ENCODE measurements at regions not wholly inside any gene's neighbourhood (a gene's known extent, or its start where the extent isn't known, plus 50 kb on each side); places are given as distances from the start of the nearest gene placed in this dataset.

DNA sequence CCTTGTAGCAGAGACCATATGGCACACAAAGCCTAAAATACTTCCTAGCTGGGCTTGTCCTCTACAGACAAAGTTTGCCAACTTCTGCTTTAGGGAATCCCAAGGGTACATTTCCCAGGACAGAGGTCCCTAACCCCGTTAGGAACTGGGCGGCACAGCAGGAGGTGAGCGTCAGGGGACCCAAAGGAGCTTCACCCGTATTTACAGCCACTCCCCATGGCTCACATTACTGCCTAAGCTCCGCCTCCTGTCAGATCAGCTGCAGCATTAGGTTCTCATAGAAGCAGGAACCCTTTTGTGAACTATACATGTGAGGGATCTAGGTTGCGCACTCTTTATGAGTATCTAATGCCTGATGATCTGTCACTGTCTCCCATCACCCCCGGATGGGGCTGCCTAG is 88.5 kb upstream of the TRPM3 start:
- TF ChIP-seq POLR2AphosphoS5 (IDR thresholded peaks at IDR 0.05) = no peak
- no peak for TF ChIP-seq CTCF (IDR thresholded peaks at IDR 0.05)
- no peak for TF ChIP-seq EP300 (IDR thresholded peaks at IDR 0.05)
- no peak for TF ChIP-seq POLR2A (IDR thresholded peaks at IDR 0.05)

Measured in suprapubic skin (tissue), 4 donors.